ENCODE measurements at regions not wholly inside any gene's neighbourhood (a gene's known extent, or its start where the extent isn't known, plus 50 kb on each side); places are given as distances from the start of the nearest gene placed in this dataset.

DNA sequence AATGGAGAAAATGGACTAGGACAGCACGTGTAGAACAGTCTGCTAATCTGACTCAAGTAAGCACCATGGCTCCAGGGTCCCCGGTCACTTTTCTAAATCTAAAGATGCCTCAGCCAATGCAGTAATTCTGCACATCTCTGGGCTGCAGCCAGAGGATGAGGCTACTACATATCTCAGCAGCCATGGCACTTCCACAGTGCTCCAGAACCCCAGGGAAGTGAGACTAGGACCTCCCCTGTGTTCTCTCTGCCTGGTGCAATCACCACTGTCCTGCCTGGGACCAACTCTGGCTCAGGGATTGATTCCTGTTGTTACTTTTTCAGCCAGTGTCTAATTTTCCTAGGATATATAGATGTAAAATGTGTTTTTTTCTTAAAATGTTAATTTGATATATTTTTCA, 129.4 kb upstream of the TOP3B start:
- no peak overlapping the region for H3K27ac ChIP-seq
- TF ChIP-seq POLR2AphosphoS5 (IDR thresholded peaks at IDR 0.05), result no peak
- TF ChIP-seq CTCF (IDR thresholded peaks at IDR 0.05), result no peak
- TF ChIP-seq POLR2A (IDR thresholded peaks at IDR 0.05), result no peak
- no peak for TF ChIP-seq EP300 (IDR thresholded peaks at IDR 0.05)
- no peaks in the 10 kb centered on the region for H3K36me3 ChIP-seq
- no peaks in the 10 kb centered on the region for H3K4me1 ChIP-seq
- DNase-seq, result no peak
- intact Hi-C loops (cut with DNase I), result no loop called here
- H3K4me3 ChIP-seq, result no peak overlapping the region
- WGBS, 2 donors, result 82 to 84% methylated on average over 2 of the region's 2 CpGs
- H3K27me3 ChIP-seq, result peaks cover 0 to 2% (median 0%) of the 10 kb centered on the region in 3 donors
- H3K9me3 ChIP-seq, result no peaks in the 10 kb centered on the region

DNA sequence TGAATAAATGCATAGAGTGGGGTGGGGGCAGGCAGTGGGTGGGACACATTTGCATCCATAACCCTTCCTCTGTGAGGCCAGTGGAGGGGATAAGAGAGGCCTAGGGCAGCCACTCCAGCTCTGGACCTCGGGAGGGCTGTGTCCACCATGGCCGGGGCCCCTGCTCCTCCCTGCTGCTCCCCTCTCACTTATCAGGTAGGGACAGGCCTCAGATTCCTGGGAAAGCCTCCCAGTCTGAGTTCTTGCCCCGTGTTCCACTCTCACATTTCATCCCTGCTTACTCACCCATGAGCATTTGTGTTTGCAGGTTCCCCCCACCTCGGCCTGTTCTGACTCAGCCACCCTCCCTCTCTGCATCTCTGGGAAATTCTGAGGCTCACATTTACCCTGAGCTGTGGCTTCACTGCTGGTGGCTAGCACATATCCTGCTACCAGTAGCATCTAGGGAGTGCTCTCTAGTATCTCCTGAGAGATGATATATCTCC, 128.7 kb upstream of the TOP3B start:
- intact Hi-C loops (cut with DNase I), result no loop called here
- WGBS, 2 donors, result 33 to 42% methylated on average over 4 of the region's 4 CpGs
- H3K27me3 ChIP-seq, result no peaks in the 10 kb centered on the region
- no peak for DNase-seq
- H3K4me3 ChIP-seq, result no peak overlapping the region
- no peak overlapping the region for H3K27ac ChIP-seq
- no peak for TF ChIP-seq CTCF (IDR thresholded peaks at IDR 0.05)
- no peak for TF ChIP-seq POLR2AphosphoS5 (IDR thresholded peaks at IDR 0.05)
- no peak for TF ChIP-seq POLR2A (IDR thresholded peaks at IDR 0.05)
- TF ChIP-seq EP300 (IDR thresholded peaks at IDR 0.05), result no peak
- no peaks in the 10 kb centered on the region for H3K36me3 ChIP-seq
- H3K9me3 ChIP-seq, result no peaks in the 10 kb centered on the region
- H3K4me1 ChIP-seq, result no peaks in the 10 kb centered on the region

DNA sequence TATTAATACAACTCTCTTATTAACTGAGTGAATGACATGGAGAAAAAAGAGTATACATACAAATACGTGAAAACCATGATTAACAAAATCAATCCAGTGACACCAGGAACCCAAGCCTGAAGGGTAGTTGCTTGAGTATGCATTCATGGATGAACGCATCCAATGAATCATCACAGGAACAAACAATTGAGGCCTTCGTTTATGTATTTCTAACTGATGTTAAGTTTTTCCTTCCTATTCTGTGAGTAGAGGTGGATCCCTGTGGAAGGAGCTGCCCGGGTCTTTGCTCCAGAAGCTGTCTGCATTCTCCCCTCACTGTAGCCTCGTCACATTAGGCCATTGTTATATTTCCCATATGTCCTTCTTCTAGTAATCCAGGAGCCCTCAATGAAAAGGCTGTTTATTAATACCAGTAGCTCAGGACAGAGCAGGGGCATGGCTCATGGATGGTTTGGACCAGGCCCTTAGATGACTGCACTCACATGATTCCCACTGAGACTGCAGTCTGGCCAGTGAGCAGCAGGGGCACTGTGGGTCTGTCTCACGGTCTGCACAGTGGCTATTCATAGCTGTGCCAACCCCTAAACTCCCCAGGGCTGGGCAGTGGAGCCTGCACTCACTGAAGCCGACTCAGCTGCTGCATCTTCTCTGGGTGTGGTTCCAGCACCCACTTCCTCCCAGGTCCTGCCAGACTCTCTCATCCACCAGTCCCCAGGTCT, 128.1 kb upstream of the TOP3B start:
- WGBS, 2 donors, result 57 to 59% methylated on average over 7 of the region's 7 CpGs
- Histone ChIP-seq H3K9me3 (no peaks in the 10 kb centered on the region), H3K27me3 (no peaks in the 10 kb centered on the region), H3K4me3 (no peak overlapping the region), H3K27ac (no peak overlapping the region), H3K4me1 (no peaks in the 10 kb centered on the region), H3K36me3 (no peaks in the 10 kb centered on the region)
- intact Hi-C loops (cut with DNase I), result no loop called here
- no peak for DNase-seq
- TF ChIP-seq EP300 (IDR thresholded peaks at IDR 0.05) (no peak), CTCF (IDR thresholded peaks at IDR 0.05) (peak in 1 of 4 experiments; percentile 22)

DNA sequence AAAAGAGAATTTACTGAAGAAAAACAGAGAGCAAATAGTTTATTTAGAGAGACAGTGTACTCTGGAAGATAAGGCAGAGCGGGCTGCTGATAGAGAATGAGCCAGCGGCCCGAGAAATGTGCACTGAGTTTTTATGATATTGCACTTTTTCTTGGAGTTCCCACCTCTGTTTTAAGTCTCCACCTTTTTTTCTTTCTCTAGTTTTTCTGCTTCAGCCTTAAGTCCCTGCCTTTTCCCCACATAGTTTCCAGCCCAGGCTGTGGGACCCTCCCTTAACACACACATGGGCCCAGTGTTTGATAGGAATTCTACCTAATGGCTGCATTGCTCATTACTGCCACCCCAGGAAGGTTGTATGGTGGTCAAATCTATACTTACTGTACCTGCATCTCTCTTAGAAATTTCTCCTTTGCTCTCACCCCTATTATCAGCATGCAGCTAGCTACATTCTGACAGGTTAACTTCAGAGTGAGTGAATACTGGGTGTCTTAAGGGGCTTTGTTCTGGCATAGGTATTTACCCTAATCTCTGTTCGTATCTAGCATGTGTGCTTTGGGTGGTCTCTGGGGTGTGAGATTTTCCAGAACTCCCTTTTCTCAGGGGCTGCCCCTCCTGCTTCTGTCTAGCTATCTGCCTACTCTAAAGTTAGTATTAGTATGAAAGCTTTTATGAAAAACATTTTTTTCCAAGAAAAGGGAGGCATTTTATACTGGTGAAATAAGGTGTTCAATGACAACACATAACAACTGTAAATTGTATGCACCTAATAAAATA, 127.3 kb upstream of the TOP3B start:
- no peak for DNase-seq
- Histone ChIP-seq H3K27ac (no peak overlapping the region), H3K27me3 (no peaks in the 10 kb centered on the region), H3K9me3 (no peaks in the 10 kb centered on the region), H3K36me3 (no peaks in the 10 kb centered on the region), H3K4me1 (no peaks in the 10 kb centered on the region), H3K4me3 (no peak overlapping the region)
- TF ChIP-seq POLR2AphosphoS5 (IDR thresholded peaks at IDR 0.05) (no peak), CTCF (IDR thresholded peaks at IDR 0.05) (no peak)
- WGBS, 2 donors, result 88 to 93% methylated on average over 4 of the region's 4 CpGs
- intact Hi-C loops (cut with DNase I), result no loop called here

All from sigmoid colon (tissue), 6 donors.